HEK293 (cell line): ENCODE measurements at regions not wholly inside any gene's neighbourhood (a gene's known extent, or its start where the extent isn't known, plus 50 kb on each side); places are given as distances from the start of the nearest gene placed in this dataset.

Experiments used
- ZIC2 ChIP-seq: fragments of 450-650 bp; formaldehyde crosslinking; IDR thresholded peaks from 2 replicates; pipeline ENCODE4 v1.5.1; 2016; ENCODE audit warnings: missing biosample characterization, missing genetic modification characterization
- ZNF521 ChIP-seq: fragments of 450-650 bp; formaldehyde crosslinking; IDR thresholded peaks from 2 replicates; pipeline ENCODE4 v1.5.1; 2017; ENCODE audit warnings: missing biosample characterization, mild to moderate bottlenecking, missing genetic modification characterization
- TF ChIP-seq, protein P1 (sequence below): fragments of 450-650 bp; formaldehyde crosslinking; IDR thresholded peaks from 2 replicates; pipeline ENCODE4 v1.5.1; 2016; ENCODE audit warnings: missing biosample characterization, missing genetic modification characterization

DNA sequence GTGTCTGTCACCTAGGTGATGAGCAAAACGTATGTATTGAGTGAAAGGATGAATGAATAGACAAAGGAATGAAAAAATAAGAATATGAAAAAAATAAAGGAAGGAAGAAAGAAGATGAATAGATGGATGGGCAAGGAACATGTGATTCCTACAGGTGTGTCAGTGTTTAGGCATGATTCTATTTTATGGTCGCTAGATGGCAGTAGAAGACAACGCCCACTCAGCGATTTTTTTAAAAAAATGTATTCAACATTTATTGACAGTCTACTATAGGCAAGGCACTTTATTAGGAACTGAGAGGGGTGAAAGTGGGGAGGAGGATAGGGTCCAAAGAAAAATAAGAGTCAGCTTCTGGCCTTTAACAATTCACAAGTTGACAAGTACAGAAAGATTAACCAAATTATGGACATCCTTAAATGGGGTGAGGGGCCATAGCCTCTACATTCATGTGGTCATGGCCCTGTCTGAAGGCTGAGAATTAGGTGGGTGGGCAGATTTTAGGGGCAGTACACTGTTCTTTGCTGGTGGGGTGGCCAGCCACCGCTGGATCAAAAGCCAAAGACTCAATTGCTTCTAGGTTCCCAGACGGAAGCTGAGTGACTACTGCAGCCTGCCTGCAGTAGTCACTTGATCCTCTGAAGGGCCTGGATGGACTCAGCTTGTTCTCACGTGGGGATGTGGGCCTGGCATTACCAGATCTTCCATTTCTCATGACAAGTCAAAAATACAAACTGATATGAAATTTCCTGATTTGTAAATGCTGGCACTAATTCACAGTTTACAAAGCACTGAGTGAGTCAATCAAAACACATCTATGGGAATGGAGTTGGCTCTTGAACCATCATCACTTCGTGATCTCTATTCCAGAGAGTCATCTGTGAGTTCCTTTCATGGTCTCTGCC is 83.9 kb downstream of the FASLG start:
- TF ChIP-seq, protein P1, sequence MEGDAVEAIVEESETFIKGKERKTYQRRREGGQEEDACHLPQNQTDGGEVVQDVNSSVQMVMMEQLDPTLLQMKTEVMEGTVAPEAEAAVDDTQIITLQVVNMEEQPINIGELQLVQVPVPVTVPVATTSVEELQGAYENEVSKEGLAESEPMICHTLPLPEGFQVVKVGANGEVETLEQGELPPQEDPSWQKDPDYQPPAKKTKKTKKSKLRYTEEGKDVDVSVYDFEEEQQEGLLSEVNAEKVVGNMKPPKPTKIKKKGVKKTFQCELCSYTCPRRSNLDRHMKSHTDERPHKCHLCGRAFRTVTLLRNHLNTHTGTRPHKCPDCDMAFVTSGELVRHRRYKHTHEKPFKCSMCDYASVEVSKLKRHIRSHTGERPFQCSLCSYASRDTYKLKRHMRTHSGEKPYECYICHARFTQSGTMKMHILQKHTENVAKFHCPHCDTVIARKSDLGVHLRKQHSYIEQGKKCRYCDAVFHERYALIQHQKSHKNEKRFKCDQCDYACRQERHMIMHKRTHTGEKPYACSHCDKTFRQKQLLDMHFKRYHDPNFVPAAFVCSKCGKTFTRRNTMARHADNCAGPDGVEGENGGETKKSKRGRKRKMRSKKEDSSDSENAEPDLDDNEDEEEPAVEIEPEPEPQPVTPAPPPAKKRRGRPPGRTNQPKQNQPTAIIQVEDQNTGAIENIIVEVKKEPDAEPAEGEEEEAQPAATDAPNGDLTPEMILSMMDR (tag by site-specific recombination): peak; percentile 36; the same call in 1 of the 2 replicates
- TF ChIP-seq ZNF521: no peak
- no peak for TF ChIP-seq ZIC2 (tag by site-specific recombination)
